HG03175 (cell line): ENCODE measurements at regions not wholly inside any gene's neighbourhood (a gene's known extent, or its start where the extent isn't known, plus 50 kb on each side); places are given as distances from the start of the nearest gene placed in this dataset.
"Not testable (repeated sequence)": the region's sequence is repeated elsewhere in the genome, so short reads cannot be mapped to it uniquely, and the experiment has no call there.

Experiments used
- ATAC-seq: cut with Tn5 transposase; IDR thresholded peaks from one replicate; pipeline ENCODE4 v1.9.1; 2021; ENCODE audit warnings: mild to moderate bottlenecking, moderate library complexity; ENCODE audit not compliant: unreplicated experiment

DNA sequence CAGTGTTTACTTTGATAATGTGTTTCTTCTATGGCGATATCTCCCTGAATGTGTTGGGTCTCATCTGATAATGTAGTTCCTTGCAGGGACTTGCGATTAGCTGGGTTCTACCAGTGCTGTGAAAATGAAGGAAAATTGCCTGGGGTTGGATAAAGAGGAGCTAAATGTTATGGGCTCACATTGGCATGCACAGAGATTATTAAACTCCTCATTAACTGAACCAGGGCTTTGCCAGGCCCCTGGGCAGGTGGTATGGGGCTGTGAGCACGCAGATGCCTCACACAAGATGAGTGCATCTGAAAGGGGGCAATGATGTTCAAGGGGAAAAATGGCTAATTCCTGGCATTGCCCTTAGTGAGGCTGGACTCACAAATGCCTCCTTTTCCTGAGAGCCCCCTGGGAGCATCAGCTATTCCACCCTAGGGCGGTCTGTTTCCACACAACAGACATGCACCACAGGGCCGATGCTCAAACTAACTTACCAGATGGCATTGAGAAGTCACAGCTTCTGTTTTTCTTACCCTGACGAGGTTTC, 321.1 kb downstream of the SEC16B start:
- ATAC-seq: no peak

- no peak for ATAC-seq
These were observed 321.7 kb downstream of the SEC16B start for GRCh38 chr1:177648138-177648537.

DNA sequence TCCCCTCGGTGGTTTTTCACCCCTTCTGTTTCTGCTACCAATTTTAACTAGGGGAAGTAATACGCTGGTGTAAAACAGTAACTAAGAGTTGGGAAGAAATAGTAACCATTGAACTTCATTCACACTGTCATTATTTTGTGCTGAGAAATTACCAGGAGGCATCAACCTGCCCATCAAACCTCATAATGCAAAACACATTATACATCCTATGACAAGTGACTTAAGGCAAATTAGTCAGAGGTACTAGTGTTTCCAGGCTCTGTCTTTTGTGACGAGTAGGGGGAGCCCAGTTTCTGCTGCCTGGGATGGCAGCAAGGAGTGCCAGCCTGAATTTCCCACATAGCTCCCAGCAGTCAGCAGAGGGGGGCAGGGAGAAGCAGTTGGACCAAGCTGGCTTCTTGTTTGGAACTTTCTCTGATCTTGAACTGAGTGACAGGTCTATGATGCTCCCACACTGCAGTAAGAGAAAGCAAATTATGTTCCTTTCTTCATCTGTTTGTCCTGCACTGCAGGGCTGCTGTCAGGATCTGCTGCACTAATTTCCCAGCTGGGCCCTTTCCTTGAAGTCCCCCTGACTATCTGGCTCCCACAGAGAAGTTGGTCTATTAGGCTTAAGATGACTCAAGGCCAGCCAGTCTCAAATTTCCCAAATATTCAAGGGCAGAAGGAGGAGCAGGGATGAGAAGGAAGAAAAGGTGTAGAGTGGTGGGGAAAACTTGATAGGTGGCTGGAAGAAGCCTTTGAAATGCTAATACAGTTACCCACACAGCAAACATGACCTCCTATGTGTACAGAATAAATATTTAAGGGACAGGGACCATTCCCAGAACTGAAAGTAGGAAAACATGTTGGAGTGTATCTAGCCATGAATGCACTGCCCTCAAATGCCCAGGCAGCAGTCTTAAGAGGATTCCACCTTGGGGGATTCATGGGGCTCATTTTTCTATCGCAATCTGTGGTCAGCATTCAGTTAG, 322.8 kb downstream of the SEC16B start:
- ATAC-seq: no peak

DNA sequence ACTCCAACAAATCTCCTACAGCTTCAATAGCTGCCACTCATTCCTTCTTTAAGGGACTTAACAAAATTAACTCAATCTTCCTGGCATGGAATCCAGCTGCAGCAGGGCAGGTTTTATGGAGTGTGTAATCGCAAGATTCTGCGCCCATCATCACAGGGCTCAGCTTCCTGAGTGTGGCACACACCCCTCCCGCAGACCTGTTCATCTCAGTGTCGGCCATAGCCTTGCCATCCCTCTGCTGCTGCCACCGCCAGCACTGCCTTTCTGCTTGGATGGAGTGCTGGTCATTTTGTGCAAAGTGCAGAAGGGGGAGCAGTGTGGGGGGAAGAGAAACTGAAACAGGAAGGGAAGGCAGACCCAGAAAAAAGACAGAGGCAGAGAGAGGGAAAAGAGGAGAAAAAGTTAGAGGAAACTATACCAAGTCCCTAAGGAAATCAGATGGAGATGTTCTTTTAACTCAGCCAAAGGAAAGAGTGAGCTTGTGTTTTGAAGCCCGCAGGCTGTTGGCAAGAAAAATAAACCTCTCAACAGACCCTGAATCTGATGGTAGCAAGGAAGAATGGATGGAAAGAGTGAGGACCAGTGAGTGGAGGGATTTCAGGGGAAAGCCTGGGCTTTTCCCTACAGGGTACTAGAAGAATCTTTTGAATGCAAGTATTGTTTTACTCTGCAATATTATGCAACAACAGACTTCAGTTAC, 324.2 kb downstream of the SEC16B start:
- peak; percentile 42 for ATAC-seq

DNA sequence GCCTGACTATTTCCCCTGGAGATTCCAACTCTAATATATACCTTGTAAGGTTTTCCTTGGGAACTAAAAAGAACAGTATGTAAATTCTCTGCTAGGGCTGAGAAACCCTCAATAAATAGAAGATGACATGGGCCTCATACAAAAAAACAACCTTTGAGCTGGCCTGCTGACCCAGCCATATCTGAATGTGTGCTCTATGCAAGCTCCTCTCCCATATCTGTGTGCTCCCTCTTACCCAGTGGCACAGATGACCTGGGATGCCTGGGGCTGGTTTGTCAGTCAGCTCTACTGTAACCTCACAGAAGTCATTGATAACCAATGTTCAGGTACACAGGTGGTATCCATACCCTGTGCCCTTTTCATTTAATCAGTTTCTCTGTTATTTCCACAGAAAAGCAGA, 329.2 kb downstream of the SEC16B start:
- ATAC-seq: no peak

- not testable (repeated sequence) for ATAC-seq
These were observed 335.7 kb downstream of the SEC16B start for GRCh38 chr1:177634151-177634550.

DNA sequence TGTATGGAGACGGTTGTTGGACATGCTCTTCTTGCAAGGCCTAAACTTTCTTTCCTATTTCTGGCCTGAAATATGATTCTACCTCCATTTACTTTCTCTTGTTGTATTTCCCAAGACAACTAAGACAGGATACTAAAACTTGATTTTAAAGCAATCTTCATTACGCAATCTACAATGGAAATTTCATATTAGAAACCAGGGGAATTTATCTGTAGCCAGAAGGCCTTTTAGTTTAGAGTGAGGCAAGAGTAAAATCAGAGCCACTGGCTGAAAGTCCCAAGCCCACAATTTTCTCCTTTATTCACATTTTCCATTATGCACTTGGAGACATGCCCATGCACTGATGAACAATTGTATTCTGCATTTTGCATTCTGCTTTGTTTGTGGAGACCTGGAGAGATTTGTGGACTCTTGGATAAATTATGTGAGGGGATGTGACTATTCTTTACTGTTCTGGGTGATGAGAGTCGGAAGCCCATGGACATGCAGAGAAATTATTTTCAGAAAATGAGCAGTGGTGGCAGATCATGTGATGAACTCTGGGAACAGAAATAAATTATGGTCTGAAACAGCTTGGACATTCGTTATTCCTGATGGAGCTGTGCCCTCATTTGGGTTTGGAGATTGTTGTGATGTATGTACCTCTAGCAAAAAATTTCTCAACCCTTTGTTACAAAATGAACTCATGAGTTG, 336.8 kb downstream of the SEC16B start:
- ATAC-seq: no peak

DNA sequence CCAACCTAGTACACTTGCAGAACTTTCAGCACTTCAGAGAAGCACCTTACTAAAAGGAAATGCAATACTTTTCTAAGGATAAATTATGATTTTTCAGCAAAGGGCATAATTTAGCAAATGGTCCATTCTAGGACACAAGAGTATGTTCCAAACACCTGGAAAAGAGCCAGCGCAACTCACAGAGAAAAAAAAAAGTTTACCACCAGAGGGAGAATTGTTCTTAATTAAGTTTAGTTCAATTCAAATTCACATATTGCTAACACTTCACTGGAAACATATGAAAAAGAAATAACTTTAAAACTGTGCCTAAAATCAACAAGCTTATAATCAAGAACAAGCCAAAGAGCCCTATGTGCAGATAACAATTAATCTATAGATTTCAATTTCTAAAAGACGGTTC, 338.1 kb downstream of the SEC16B start:
- ATAC-seq: no peak

DNA sequence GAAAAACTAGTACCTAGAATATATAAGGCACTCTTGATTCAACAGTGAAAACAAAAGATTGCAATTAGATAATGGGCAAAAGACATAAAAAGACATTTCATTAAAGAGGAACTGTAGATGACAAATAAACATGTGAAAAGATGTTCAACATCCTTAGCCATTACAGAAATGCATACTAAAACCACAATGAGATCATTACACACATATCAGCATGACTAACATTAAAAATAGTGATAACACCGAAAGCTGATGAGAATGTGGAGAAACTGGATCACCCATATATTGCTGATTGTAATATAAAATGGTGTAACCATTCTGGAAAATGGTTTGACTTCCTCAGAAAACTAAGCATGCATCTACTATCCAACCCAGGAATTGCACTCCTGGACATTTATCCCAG, 340.3 kb downstream of the SEC16B start:
- ATAC-seq: no peak

- ATAC-seq: no peak
These were observed 342.5 kb downstream of the SEC16B start for GRCh38 chr1:177627148-177627910.

DNA sequence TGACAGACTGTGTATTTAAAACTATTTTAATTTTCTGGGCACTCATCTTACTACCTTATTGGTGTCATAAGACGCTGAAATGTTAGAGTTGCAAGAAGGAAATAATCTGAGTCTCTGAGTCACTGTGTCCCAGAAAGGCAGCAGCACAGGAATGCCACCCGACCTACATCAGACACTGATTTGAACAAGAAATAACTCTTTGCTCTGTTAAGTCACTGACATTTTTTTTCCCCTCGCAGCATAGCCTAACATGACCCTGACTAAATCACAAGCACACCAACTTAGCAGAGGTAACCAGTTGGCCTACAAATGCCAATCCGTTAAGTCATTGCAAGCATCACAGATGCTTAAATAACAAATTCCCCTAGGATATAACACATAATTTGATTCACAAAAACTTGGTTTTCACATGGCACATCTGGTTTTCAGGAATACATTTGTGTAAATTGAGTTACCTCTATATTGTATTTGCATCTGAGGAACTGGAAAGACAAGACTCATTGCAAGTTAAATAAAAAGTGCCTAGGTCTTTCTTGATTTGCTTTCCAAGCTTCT, 349.1 kb downstream of the SEC16B start:
- no peak for ATAC-seq

- ATAC-seq: no peak
These were observed 354.6 kb downstream of the SEC16B start for GRCh38 chr1:177615251-177615650.

DNA sequence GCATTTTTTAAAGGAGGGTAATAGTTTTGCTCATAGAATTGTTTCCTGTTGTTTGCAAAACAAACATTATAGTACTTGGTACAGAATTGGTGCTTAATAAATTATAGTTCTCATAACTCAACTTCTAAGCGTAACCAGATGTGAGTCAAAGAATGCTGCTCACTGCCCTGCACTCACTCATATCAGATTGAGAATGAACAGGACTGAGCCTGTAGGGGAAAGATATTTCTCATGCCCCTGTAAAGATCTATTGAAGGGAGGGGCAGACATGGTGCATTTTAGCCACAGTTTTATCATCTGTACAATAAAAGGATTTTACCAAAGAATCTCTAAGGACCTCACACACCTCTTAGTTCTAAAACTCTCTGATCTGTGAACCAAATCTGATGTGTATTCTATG, 358.5 kb downstream of the SEC16B start:
- ATAC-seq: no peak

DNA sequence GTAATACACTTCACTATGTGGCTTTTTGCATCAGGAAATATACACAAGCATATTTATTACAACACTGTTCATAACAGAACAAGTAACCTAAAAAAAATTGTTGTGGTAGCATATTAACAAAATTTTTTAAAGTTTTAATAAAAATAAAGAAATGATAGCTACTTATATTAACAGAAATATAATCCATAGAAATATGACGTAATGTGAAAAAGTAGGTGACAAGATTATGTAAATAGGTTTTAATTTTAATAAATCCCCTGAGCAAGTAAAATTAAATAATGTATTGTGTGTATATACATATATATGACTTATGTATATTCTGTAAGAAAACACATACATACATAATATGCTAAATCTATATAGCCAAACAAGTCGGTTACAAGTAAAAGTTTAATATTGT, 359.9 kb downstream of the SEC16B start:
- ATAC-seq: no peak

- no peak for ATAC-seq
These were observed 368.9 kb downstream of the SEC16B start for GRCh38 chr1:177600936-177601335.

DNA sequence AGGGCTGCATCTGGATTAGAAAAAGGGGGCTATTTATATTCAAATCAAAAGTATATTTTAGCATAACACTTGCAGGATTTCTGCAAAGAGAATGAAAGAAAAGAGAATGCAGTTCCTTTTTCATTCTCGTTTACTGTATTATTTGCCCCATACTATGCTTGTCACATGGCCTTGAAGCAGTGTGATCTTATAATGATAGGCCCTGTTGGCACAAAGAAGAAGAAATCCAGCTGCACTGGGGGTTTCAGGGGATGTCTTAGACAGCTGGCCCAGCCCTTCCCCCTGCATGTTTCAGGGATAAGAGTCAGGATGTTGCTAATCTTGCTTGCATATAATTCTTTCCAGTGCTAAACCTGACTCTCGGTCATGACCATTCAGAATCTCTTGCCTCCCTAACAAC, 369.5 kb downstream of the SEC16B start:
- no peak for ATAC-seq

DNA sequence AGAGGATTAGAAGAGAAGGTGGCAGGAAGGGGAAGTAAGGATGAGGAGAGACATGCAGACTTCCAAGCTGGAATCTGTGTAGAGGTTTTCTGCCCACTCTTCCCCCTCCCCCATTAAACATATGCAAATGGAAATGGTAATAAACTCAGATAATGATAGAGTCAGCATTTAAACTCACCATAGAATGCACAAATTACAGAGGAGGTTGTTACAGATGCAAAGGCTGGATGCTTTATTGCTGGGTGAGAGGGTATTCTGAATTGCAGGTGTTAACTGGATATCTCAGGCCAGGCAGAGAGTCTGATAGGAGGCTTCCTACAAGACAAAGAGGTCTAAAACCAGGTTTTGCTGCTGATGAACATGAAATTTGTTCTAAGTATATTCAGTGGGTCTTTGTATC, 372.5 kb downstream of the SEC16B start:
- ATAC-seq: no peak

DNA sequence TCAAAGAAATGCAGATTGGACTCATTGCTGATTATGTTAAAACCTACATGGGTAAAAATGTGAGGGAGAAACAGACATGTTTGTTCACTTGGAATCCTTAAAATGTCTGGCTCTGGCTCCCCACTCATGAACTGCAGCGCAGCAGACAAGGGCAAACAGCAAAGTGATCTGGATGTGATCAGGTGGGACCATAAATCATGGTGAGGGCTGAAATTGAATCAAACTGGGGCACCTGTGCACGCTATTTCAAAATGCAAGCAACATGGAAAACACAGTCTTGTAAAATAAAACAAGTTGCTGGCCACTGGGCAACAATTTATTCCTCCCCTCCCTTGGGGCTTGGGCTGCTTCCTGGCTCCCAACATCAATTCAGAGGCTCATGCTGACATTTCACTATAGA, 373.4 kb downstream of the SEC16B start:
- no peak for ATAC-seq

GRCh38 chr1:177593105-177593504, 376.8 kb downstream of the SEC16B start:
- no peak for ATAC-seq

DNA sequence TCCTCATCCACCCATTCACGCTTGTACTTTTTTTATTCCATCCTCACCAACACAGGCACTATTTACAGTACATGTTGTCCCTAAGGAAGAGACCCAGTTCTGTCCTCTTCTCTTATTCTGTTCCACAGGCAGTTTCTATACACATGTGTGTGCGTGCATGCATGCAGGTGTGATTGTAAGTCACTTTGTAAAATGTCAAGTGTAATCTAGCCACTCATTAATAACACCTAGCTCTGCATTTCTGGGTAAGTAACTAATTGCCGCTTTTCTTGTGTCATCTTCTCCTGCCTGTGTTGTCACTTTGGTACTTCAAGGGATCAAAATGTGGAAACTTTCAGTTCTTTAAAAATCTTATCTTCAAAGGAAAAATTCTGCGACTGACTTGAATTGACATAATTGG, 377.2 kb downstream of the SEC16B start:
- no peak for ATAC-seq
